GM23248 (cell line): ENCODE measurements at regions not wholly inside any gene's neighbourhood (a gene's known extent, or its start where the extent isn't known, plus 50 kb on each side); places are given as distances from the start of the nearest gene placed in this dataset.

Source experiments
- EZH2 ChIP-seq: fragments of 200-600 bp; sonication (generic); IDR thresholded peaks from 2 replicates; pipeline ENCODE4 v1.6.1; 2018; ENCODE audit warnings: antibody characterized with exemption, mild to moderate bottlenecking; ENCODE audit not compliant: insufficient read depth, poor library complexity, severe bottlenecking
- EZH2phosphoT487 ChIP-seq: fragments of 200-600 bp; sonication (generic); IDR thresholded peaks from 2 replicates; pipeline ENCODE4 v1.6.1; 2018; ENCODE audit warnings: antibody characterized with exemption, moderate library complexity, mild to moderate bottlenecking, low read depth; ENCODE audit not compliant: insufficient read depth

- TF ChIP-seq EZH2 (no peak), EZH2phosphoT487 (no peak)
Measured at GRCh38 chr18:29693334-29693733, 1349.2 kb downstream of the DSC3 start.
